ENCODE measurements at regions not wholly inside any gene's neighbourhood (a gene's known extent, or its start where the extent isn't known, plus 50 kb on each side); places are given as distances from the start of the nearest gene placed in this dataset.

DNA sequence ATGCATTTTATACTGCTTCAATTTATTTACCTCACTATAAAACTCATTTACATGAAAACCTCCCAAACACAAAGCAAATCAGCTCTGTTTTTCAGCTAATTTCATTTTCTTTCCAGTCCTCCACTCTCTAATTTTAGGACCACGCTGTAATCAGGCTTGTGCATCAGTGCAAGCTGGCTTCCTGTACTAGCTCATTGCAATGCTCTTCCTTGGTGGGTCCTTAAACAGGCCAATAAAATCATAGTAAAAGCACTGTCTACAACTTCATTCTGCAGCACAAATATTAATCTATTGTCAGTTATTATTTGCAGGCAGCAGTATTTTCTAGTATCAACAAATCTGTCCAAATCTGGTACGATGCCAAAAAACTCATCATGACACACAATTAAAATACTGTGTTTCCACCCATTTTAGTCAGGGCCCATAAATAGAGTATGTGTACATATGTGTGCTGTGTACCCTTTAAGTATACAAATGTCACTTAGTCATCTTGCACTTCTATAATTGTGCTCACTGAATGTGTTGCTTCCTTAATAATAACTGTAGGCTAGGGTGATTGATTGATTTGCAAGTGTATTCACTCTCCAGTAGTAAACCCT, 178.2 kb upstream of the HCCS start:
- TF ChIP-seq, protein P1, sequence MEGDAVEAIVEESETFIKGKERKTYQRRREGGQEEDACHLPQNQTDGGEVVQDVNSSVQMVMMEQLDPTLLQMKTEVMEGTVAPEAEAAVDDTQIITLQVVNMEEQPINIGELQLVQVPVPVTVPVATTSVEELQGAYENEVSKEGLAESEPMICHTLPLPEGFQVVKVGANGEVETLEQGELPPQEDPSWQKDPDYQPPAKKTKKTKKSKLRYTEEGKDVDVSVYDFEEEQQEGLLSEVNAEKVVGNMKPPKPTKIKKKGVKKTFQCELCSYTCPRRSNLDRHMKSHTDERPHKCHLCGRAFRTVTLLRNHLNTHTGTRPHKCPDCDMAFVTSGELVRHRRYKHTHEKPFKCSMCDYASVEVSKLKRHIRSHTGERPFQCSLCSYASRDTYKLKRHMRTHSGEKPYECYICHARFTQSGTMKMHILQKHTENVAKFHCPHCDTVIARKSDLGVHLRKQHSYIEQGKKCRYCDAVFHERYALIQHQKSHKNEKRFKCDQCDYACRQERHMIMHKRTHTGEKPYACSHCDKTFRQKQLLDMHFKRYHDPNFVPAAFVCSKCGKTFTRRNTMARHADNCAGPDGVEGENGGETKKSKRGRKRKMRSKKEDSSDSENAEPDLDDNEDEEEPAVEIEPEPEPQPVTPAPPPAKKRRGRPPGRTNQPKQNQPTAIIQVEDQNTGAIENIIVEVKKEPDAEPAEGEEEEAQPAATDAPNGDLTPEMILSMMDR (IDR thresholded peaks at IDR 0.05): no peak
- DNase-seq (no peak), ATAC-seq (ENCODE audit: low read depth) (no peak)
- CTCF ChIA-PET: no interaction called here
- POLR2A ChIA-PET: no interaction called here
- no peak overlapping the region for H3K27ac Mint-ChIP-seq
- H3K36me3 Mint-ChIP-seq (ENCODE audit: low read depth): no peaks in the 10 kb centered on the region
- no peaks in the 10 kb centered on the region for H3K9me3 Mint-ChIP-seq
- H3K27me3 Mint-ChIP-seq: no peaks in the 10 kb centered on the region
- intact Hi-C loops (cut with micrococcal nuclease): no loop called here
- no peaks in the 10 kb centered on the region for H3K4me1 Mint-ChIP-seq
- no peak overlapping the region for H3K4me3 Mint-ChIP-seq

DNA sequence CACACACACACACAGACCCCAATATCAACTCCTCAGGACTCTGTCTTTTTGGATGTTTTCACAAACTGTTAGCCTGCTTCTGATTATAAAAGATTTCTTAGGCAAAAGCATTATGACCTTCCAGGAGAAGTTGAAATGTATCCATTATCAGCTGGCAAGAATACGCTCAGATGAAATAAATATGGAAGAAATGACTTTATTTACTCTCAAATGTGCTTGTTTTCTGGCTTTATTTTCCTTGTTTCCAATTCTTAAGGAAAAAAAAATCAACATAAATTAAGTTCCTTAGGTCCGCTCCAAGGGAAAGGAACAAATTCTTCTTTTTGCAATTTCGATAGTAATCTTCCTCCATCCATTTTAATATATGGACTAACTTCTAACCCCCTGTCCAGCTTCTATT, 175.6 kb upstream of the HCCS start:
- no peak overlapping the region for H3K27ac Mint-ChIP-seq
- no peak for DNase-seq
- no peaks in the 10 kb centered on the region for H3K36me3 Mint-ChIP-seq (ENCODE audit: low read depth)
- no peak overlapping the region for H3K4me3 Mint-ChIP-seq
- TF ChIP-seq, protein P1 (IDR thresholded peaks at IDR 0.05): no peak
- POLR2A ChIA-PET: no interaction called here
- CTCF ChIA-PET: no interaction called here
- H3K27me3 Mint-ChIP-seq: no peaks in the 10 kb centered on the region
- no peak for ATAC-seq (ENCODE audit: low read depth)
- intact Hi-C loops (cut with micrococcal nuclease): no loop called here
- no peaks in the 10 kb centered on the region for H3K9me3 Mint-ChIP-seq
- H3K4me1 Mint-ChIP-seq: no peaks in the 10 kb centered on the region

DNA sequence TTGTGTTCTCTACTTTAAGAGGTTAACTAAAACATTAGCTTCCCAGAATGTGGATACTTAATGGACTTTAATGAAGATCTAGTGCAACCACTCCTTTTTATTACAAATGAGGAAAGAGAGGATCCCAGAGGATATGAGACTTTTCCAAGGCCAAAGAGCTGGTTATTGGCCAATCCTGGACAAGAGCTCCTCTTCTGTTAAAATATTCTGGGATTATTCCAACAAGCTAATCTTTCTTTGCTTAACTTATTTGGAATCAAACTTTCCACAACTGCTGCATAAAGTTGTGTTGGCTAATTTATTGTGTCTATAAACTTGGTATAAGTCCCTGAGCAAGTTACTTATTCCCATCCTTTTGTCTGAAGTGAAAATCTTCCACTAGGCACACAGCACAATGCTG, 174.2 kb upstream of the HCCS start:
- Mint-ChIP-seq H3K27ac (no peak overlapping the region), H3K4me1 (no peaks in the 10 kb centered on the region), H3K9me3 (no peaks in the 10 kb centered on the region), H3K27me3 (no peaks in the 10 kb centered on the region), H3K4me3 (no peak overlapping the region), H3K36me3 (ENCODE audit: low read depth) (no peaks in the 10 kb centered on the region)
- intact Hi-C loops (cut with micrococcal nuclease): no loop called here
- DNase-seq (no peak), ATAC-seq (ENCODE audit: low read depth) (no peak)
- ChIA-PET POLR2A (no interaction called here), CTCF (no interaction called here)
- TF ChIP-seq, protein P1 (IDR thresholded peaks at IDR 0.05): no peak

DNA sequence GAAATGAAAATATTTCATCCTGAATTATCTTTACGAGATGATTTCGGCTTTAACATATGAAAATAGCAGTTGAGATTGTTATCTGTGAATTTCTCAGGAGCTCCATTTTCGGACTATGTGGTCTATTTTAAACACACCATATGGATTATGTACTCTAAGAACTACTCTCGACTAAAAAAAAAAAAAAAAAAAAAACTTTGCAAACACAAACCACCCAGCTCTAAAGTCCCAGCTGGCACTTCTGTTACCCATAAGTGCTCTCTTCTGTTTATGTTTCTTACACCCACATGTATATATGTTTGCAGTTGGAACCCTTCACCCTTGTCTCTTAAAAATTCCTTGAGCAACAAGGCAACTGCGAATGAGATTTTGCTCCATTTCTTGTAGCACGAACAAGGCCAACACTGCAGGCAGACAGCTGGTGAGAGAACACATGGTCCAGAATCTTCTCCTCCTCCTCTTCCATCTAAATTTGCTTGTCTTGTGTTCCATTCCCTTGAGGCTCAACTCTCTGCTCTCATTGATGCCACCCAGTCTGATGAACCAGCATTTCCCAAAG, 172.7 kb upstream of the HCCS start:
- H3K36me3 Mint-ChIP-seq (ENCODE audit: low read depth): no peaks in the 10 kb centered on the region
- ChIA-PET POLR2A (no interaction called here), CTCF (no interaction called here)
- peaks cover 2% of the 10 kb centered on the region for H3K9me3 Mint-ChIP-seq
- TF ChIP-seq, protein P1 (IDR thresholded peaks at IDR 0.05): no peak
- DNase-seq: no peak
- H3K4me1 Mint-ChIP-seq: no peaks in the 10 kb centered on the region
- H3K4me3 Mint-ChIP-seq: no peak overlapping the region
- H3K27ac Mint-ChIP-seq: no peak overlapping the region
- no peaks in the 10 kb centered on the region for H3K27me3 Mint-ChIP-seq
- ATAC-seq (ENCODE audit: low read depth): no peak
- intact Hi-C loops (cut with micrococcal nuclease): no loop called here

DNA sequence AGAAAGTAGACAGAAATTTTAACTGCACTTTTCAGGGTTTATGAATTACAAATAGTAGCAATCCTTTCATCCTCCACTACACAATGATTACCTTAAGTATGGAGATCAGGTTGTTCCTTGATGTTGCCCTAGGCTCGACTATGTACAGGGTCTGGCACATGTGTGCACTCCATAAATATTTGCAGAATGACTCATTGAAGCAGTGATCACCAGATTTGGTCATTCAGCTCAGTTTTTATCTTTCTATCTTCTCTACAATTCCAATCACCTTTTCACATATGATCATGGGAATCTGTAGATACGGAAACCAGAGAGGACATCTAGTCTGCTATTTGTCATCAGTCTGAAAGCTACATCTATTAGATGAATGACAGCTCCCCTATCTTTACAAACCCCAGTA, 171.7 kb upstream of the HCCS start:
- H3K9me3 Mint-ChIP-seq: peaks cover 2% of the 10 kb centered on the region

More for the DNA sequence above, 171.7 kb upstream of the HCCS start:
- no peak for DNase-seq
- Mint-ChIP-seq H3K27me3 (no peaks in the 10 kb centered on the region), H3K36me3 (ENCODE audit: low read depth) (no peaks in the 10 kb centered on the region), H3K4me3 (no peak overlapping the region), H3K27ac (no peak overlapping the region), H3K4me1 (no peaks in the 10 kb centered on the region)
- TF ChIP-seq, protein P1 (IDR thresholded peaks at IDR 0.05): no peak
- CTCF ChIA-PET: no interaction called here
- no peak for ATAC-seq (ENCODE audit: low read depth)
- intact Hi-C loops (cut with micrococcal nuclease): no loop called here
- POLR2A ChIA-PET: no interaction called here
